Fibroblast of villous mesenchyme (primary cell): ENCODE measurements at regions not wholly inside any gene's neighbourhood (a gene's known extent, or its start where the extent isn't known, plus 50 kb on each side); places are given as distances from the start of the nearest gene placed in this dataset.
"Not testable (repeated sequence)": the region's sequence is repeated elsewhere in the genome, so short reads cannot be mapped to it uniquely, and the experiment has no call there.

ENCODE experiments used
- DNase-seq: peaks from one replicate; pipeline ENCODE4 v3.0.0-alpha.2; 2010; ENCODE audit warnings: low read depth
- H3K4me3 ChIP-seq: 2 replicates; pipeline ENCODE4 v1.5.1; 2011; ENCODE audit warnings: low read depth, mild to moderate bottlenecking, low read length
- CTCF ChIP-seq: IDR thresholded peaks from 2 replicates; pipeline ENCODE4 v1.5.1; 2012; ENCODE audit warnings: low read depth, mild to moderate bottlenecking, low read length; ENCODE audit not compliant: insufficient read depth

- TF ChIP-seq CTCF, result no peak
- no peak overlapping the region for H3K4me3 ChIP-seq
- no peak for DNase-seq
These were observed 95.6 kb downstream of the NCOR2 start for GRCh38 chr12:124471828-124472227.

GRCh38 chr12:124470806-124471205, 96.6 kb downstream of the NCOR2 start:
- TF ChIP-seq CTCF, result no peak
- DNase-seq, result no peak

DNA sequence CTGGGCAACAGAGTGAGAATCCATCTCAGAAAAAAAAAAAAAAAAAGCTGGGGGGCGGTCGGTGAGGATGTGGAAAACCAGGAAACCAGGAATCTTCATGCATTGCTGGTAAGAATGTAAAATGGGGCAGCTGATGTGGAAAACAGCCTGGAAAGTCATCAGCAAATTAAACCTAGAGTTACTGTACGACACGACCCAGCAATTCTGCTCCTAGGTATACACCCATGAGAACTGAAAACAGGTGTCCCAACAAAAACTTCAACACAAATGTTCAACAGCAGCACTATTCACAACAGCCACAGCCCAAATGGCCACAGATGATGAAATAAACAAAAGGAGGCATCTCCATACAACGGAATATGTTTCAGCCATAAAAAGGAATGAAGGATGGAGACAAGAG, 97.3 kb downstream of the NCOR2 start:
- no peak for TF ChIP-seq CTCF
- H3K4me3 ChIP-seq, result no peak overlapping the region
- DNase-seq, result no peak

More at GRCh38 chr12:124470806-124471205, 96.6 kb downstream of the NCOR2 start:
- no peak overlapping the region for H3K4me3 ChIP-seq

GRCh38 chr12:124469193-124469888, 98.1 kb downstream of the NCOR2 start:
- DNase-seq, result no peak
- peak; percentile 70 for TF ChIP-seq CTCF
- no peak overlapping the region for H3K4me3 ChIP-seq

- DNase-seq, H3K4me3 ChIP-seq: not testable (repeated sequence)
These were observed 99.9 kb downstream of the NCOR2 start for GRCh38 chr12:124467549-124467948.

DNA sequence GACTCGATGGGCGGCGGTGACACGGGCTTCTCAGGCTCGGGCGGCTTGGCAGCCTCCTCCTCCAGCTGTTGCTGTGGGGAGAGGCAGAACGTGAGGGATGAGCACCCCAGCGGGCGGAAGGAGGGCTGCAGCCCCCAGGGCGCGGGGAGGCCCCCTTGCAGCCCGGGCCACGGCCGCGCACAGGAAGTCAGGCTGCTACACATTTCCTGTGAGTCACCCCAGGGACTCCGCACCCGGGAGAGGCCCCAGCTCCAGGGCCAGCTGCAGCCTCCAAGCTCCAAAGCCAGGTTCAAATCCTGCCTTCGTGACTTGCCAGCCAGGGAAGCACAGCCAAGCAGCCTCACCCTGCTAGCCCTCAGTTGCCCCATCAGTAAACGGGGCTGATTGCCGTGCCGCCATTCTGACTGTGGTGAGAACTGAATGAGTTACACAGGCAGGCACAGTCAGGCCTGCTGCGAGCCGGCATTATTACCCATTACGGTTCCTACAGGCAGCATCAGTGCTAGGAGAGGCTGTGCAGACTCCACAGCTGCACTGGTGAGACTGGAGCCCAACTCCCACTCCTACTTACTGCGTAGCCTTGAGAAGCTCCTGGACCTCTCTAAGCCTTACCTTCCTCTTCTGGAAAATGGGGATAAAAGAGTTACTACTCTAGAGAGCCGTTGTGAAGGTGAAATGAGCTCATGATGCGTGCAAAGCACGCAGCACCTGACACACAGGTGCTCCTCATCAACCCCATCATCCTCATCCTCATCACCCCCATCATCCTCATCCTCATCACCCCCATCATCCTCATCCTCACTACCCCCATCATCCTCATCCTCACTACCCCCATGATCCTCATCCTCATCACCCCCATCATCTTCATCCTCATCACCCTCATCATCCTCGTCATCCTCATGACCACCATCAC, 100.9 kb downstream of the NCOR2 start:
- DNase-seq, result peak; percentile 86

More for the DNA sequence above, 100.9 kb downstream of the NCOR2 start:
- no peak overlapping the region for H3K4me3 ChIP-seq
- TF ChIP-seq CTCF, result peak; percentile 37
